HPDE6-E6E7 (cell line): ENCODE measurements at regions not wholly inside any gene's neighbourhood (a gene's known extent, or its start where the extent isn't known, plus 50 kb on each side); places are given as distances from the start of the nearest gene placed in this dataset.

ENCODE experiments used
- DNase-seq: peaks from one replicate; pipeline ENCODE4 v3.0.0; 2011; ENCODE audit warnings: missing footprints; ENCODE audit errors: extremely low spot score

GRCh38 chr12:92362126-92362525 is 216.5 kb upstream of the BTG1 start:
- DNase-seq = no peak

DNA sequence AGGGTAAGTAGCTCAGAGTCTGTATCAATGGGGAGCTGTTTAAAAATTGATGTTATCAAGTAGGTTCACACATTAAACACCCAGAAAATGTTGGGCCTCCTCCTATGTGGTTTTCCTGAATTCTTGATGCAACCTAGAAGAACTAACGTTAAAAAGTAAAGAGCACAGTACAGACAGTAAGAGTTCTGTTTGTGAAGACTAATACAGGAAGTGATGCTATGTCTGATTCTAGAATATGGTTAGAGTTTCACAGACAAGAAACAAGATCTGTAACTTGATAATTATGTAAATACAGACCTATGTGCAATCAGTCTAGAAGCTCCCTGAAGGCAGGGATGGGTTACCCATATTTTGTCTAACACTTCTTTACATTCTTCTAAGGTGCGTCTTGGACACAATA is 214.9 kb upstream of the BTG1 start:
- DNase-seq = no peak

DNA sequence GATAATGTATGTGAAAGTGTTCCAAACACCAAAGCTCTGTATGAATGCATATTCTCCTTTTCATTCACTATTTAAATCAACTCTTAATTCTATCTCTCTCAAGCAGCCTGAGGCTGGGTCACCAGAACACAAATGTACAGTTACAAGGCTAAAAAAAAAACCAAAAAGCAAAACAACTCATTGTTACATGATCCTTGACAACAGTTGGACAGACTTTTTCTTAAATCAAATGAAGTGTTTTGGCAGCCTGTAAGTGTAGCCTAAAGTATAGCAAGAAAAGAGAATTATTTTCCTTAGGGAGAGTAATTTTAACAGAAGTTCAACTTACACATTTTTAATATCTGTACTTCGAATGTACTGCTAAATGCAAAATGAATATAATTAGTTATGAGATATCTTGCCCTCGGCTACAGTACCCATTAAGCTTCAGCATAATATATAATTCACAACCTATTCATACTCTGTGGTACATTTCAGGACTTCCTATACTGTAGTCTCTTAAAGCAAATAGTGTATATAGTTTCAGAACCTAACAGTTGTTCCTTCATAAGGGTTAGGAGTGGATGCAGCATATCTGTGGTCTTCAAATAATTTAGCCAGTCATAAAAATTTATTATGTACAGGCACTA is 214.0 kb upstream of the BTG1 start:
- no peak for DNase-seq

- no peak for DNase-seq
These were observed 212.1 kb upstream of the BTG1 start for GRCh38 chr12:92357584-92358261.

- DNase-seq = no peak
These were observed 210.8 kb upstream of the BTG1 start for GRCh38 chr12:92356425-92356824.

DNA sequence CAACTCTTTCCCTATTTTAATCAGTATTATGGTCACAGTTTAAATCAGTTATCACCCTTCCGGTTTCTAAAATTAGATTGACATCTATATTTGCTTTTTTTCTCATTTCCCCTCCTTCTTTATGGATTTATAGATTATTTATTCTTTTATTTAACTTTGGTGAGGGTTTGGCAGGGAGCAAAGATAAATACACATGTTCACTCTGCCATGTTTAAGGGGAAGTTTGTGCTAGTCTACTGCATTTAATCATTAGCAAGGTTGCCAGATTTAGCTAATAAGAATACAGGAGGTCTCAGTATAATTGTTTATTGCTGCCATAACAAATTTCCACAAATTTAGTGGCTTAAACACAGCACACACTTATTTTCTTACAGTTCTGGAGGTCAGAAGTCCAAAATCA is 204.0 kb upstream of the BTG1 start:
- DNase-seq = no peak

DNA sequence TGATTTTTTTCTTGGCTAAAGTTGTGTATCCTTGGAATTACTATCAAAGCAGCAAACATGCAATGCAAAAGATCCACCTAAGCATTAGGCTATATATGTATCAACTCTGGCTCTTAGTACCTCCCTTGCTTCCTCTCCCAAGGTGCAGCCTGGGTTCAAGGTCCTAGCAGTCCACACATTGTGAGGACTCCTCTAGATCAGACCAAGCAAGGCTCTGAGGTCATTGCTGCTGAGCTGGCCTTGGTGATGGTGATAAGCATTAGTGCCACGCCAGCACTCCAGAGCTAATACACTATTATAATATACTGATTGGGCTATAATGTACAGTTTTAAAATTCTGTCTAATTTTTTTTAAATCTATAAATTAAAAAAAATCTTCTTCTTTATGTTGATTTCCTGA is 196.9 kb upstream of the BTG1 start:
- DNase-seq = no peak

DNA sequence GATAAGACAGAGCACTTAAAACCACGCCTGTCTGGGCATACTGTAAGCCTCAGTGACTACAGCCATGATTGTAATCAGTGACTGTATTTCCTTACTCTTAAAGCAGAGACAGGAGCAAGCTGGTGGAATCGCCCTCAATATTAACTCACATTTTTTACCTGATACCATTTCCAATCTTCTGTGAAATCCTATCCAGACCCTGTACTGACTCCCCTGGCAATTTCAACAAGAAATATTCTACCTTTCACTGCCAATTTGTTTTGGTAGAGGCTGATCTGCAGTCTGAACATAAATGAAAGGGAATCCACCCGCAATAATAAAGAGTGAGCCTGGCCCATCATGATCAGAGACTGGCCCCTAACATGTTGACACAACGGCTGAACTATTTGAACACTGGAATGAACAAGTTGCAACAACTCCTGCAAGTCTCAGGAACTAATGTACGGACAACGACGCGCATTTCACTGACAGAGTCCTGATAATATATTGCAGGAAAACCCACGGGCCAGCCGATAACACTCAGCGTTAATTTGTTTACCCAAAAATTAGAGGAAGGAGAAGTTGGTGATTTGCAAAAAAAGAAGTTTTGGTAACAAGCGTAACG is 195.5 kb upstream of the BTG1 start:
- DNase-seq = peak; percentile 58

GRCh38 chr12:92340441-92341064 is 194.9 kb upstream of the BTG1 start:
- no peak for DNase-seq

DNA sequence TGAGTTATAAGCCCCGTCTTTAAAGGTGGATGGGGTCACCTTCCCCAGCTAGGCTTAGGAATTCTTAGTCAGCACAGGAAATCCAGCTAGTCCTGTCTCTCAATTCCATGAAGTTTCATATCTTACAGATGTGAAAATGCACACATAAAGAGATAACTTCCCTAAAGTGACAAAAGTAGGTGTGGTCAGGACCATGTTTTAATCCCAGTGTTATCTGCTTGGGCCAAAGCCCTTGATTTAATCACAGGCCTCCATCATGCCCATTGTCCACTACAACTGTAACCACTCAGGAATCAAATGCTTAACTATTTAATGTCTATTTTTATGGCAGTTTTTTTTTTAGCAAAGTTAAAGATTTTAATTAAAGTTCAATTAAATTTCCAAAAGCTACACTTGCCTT is 194.4 kb upstream of the BTG1 start:
- DNase-seq = no peak

- no peak for DNase-seq
These were observed 193.7 kb upstream of the BTG1 start for GRCh38 chr12:92339198-92339821.

- DNase-seq = no peak
These were observed 193.0 kb upstream of the BTG1 start for GRCh38 chr12:92338671-92339070.

DNA sequence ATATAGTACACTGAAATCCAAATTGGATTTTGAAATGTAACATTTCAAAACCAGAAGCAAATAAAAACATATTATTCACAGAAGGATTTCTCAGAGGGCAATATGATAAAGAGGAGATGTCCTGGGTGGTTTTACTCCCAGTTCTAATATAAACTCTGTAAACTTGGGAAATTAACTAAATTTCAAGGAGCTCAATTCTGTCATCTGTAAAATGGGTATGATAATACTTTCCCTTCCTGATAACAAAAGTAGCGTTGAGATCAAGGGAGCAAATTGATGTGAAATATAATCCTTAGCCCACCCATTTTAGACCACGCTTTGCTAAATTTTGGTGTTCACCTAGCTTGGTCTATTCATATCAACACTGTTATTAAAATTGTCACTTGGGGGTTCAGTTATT is 192.5 kb upstream of the BTG1 start:
- DNase-seq = no peak

- no peak for DNase-seq
These were observed 191.5 kb upstream of the BTG1 start for GRCh38 chr12:92337128-92337527.

DNA sequence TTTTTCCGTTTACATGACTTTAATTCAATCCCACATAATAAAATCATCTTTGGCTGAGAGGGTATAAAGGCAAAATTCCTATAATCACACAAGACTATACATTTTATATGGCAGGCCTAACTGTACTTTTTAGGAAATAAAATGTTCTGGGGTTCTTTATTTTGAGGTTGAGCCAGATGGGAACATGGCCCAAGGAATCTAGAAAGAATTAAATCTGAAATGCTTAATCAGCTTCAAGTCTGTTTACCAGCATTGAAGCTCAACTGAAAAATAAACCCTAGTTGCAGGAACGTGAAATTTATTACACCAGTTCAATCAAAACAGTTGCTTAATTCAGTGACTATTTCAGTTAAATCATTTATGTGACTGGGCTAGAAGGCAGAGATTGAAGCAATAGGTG is 191.0 kb upstream of the BTG1 start:
- no peak for DNase-seq

DNA sequence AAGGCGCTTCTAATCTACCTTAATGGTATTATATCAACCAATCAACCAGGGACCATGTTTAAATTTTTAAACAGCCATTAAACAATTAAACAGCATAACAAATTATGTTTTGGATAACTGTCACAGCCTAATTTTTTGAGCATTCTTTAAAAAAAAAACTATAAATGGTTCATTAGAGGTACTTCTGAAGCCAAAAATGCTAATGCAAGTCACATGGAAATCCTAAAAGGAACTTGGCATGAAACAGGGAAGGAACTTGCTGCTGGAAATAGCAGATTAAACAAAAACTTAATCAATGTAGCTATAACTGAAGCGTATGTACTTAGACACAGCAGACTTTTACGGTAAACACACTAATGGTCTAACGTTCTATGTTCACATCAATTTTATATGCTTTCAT is 190.2 kb upstream of the BTG1 start:
- no peak for DNase-seq

DNA sequence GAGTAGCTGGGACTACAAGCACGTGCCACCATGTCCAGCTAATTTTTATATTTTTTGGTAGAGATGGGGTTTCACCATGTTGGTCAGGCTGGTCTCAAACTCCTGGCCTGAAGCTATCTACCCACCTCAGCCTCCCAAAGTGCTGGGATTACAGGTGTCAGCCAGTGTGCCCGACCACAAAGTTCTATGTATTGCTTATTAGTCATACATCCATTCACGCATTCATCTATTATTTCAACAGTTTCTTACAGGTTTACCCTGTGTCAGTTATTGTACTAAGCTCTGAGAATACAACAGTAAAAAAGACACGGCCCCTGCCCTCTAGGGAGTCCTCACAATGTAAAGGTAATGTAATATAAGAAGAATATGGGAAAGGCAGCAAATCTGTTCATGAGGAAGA is 188.9 kb upstream of the BTG1 start:
- DNase-seq = no peak

DNA sequence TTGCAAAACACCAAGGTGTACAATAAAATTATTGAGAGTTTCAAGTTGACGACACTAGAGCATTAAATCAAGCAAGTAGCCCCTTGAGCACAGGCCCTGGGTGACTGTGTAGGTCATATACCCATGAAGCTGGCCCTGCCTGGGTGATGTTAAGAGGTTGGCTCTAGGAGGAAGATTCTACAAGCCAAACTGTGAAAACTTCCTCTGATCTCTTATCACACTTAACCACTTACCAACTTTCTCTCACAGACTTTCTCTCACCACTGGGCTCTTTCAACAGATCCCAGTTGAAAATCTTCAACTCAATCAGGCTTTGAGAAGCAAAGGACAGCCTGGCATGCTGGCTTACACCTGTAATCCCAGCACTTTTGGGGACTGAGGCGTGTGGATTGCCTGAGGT is 186.9 kb upstream of the BTG1 start:
- DNase-seq = no peak

DNA sequence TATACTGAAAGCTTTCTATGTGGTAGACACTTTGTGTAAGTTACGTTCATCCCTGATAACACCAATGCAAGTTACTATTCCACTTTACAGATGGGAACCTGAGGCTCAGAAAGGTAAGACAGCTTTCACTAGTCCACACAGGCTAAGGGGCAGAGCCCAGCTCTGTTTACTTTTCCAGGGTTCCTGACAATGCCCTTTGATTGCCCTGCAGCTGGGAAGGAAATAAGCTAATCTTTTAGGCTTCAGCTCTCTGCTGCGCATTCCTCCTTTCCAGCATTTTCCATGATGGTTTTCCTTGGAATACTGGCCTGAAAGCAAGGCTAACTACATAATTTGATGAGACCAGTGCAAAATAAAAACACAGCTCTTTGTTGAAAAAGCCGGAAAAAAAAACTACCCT is 185.7 kb upstream of the BTG1 start:
- DNase-seq = no peak

GRCh38 chr12:92330654-92331053 is 185.0 kb upstream of the BTG1 start:
- DNase-seq = no peak

DNA sequence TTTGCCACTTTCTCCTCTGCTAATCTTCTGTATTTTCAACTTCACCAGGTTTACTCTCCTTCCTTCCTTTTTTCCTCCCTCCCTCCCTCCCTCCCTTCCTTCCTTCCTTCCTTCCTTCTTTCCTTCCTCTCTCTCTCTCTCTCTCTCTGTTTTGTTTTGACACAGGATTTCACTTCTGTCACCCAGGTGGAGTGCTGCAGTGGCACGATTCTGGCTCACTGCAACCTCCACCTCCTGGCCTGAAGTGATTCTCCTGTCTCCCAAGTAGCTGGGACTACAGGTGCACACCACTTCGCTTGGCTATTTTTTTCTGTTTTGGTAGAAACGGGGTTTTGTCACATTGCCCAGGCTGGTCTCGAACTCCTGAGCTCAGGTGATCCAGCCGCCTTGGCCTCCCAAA is 181.2 kb upstream of the BTG1 start:
- no peak for DNase-seq

DNA sequence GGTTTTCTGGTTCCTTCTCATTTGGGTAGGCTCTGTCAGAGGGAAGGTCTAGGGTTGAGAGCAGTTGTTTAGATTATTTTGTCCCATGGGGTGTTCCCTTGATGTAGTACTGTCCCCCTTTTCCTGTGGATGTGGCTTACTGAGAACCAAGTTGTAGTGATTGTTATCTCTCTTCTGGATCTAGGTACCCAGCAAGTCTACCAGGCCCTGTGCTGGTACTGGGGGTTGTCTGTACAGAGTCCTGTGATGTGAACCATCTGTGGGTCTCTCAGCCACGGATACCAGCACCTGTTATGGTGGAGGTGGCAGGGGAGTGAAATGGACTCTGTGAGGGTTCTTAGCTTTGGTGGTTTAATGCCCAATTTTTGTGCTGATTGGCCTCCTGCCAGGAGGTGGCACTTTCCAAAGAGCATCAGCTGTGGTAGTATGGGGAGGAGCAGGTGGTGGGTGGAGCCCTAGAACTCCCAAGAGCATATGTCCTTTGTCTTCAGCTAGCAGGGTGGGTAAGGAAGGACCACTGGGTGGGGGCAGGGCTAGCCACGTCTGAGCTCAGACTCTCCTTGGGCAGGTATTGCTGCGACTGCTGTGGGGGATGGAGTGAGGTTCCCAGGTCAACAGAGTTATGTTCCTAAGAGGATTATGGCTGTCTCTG is 179.3 kb upstream of the BTG1 start:
- no peak for DNase-seq
